ENCODE measurements at regions not wholly inside any gene's neighbourhood (a gene's known extent, or its start where the extent isn't known, plus 50 kb on each side); places are given as distances from the start of the nearest gene placed in this dataset.

- TF ChIP-seq, protein P1, sequence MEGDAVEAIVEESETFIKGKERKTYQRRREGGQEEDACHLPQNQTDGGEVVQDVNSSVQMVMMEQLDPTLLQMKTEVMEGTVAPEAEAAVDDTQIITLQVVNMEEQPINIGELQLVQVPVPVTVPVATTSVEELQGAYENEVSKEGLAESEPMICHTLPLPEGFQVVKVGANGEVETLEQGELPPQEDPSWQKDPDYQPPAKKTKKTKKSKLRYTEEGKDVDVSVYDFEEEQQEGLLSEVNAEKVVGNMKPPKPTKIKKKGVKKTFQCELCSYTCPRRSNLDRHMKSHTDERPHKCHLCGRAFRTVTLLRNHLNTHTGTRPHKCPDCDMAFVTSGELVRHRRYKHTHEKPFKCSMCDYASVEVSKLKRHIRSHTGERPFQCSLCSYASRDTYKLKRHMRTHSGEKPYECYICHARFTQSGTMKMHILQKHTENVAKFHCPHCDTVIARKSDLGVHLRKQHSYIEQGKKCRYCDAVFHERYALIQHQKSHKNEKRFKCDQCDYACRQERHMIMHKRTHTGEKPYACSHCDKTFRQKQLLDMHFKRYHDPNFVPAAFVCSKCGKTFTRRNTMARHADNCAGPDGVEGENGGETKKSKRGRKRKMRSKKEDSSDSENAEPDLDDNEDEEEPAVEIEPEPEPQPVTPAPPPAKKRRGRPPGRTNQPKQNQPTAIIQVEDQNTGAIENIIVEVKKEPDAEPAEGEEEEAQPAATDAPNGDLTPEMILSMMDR (conservative IDR thresholded peaks at IDR 0.05; ENCODE audit: low read length), result no peak
- no peak for TF ChIP-seq EZH2phosphoT487 (IDR thresholded peaks at IDR 0.05; ENCODE audit: borderline replicate concordance, low read depth, low read length)
Observed at GRCh38 chr1:208803011-208803811, 559.0 kb upstream of the PLXNA2 start.
